IMR-90 (cell line): ENCODE measurements at regions not wholly inside any gene's neighbourhood (a gene's known extent, or its start where the extent isn't known, plus 50 kb on each side); places are given as distances from the start of the nearest gene placed in this dataset.
"Not testable (repeated sequence)": the region's sequence is repeated elsewhere in the genome, so short reads cannot be mapped to it uniquely, and the experiment has no call there.

Experiments
- BHLHE40 ChIP-seq: fragments of 150-350 bp; IDR thresholded peaks from 2 replicates; pipeline ENCODE4 v1.6.1; 2016; ENCODE audit warnings: mild to moderate bottlenecking, low read depth, low read length
- CEBPB ChIP-seq: IDR thresholded peaks from 2 replicates; pipeline ENCODE4 v1.6.1; 2012; ENCODE audit warnings: low read depth, low read length, improper control_type of control experiment
- CHD1 ChIP-seq: IDR thresholded peaks from 2 replicates; pipeline ENCODE4 v1.6.1; 2012; ENCODE audit warnings: low read depth, low read length, improper control_type of control experiment
- MXI1 ChIP-seq: IDR thresholded peaks from 2 replicates; pipeline ENCODE4 v1.6.1; 2012; ENCODE audit warnings: low read depth, mild to moderate bottlenecking, low read length, moderate library complexity, borderline replicate concordance
- POLR2A ChIP-seq: IDR thresholded peaks from 2 replicates; pipeline ENCODE4 v1.6.1; 2012; ENCODE audit warnings: mild to moderate bottlenecking, low read depth, low read length
- RCOR1 ChIP-seq: IDR thresholded peaks from 2 replicates; pipeline ENCODE4 v1.6.1; 2012; ENCODE audit warnings: mild to moderate bottlenecking, low read length, improper control_type of control experiment; ENCODE audit not compliant: insufficient replicate concordance
- TF ChIP-seq, protein P1 (sequence below): conservative IDR thresholded peaks from 2 replicates; pipeline ENCODE4 v1.5.1; 2012; ENCODE audit warnings: mild to moderate bottlenecking, low read depth, low read length, improper control_type of control experiment

DNA sequence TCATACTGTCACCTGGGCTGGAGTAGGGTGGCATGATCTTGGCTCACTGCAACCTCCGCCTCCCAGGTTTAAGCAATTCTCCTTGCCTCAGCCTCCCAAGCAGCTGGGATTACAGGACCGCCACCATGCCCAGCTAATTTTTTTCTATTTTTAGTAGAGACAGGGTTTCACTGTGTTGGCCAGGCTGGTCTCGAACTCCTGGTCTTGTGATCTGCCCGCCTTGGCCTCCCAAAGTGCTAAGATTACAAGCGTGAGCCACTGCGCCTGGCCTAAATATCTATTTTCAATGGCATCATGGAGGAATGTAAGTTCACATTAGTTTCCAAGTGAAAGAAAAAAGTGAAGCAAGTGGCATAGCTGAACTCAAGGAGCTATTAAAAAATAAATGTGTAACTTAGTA is 74.8 kb upstream of the EDEM3 start:
- not testable (repeated sequence) for TF ChIP-seq CHD1, CEBPB, POLR2A, BHLHE40, MXI1, RCOR1
- TF ChIP-seq, protein P1, sequence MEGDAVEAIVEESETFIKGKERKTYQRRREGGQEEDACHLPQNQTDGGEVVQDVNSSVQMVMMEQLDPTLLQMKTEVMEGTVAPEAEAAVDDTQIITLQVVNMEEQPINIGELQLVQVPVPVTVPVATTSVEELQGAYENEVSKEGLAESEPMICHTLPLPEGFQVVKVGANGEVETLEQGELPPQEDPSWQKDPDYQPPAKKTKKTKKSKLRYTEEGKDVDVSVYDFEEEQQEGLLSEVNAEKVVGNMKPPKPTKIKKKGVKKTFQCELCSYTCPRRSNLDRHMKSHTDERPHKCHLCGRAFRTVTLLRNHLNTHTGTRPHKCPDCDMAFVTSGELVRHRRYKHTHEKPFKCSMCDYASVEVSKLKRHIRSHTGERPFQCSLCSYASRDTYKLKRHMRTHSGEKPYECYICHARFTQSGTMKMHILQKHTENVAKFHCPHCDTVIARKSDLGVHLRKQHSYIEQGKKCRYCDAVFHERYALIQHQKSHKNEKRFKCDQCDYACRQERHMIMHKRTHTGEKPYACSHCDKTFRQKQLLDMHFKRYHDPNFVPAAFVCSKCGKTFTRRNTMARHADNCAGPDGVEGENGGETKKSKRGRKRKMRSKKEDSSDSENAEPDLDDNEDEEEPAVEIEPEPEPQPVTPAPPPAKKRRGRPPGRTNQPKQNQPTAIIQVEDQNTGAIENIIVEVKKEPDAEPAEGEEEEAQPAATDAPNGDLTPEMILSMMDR = not testable (repeated sequence)
